MV-4-11 (cell line): ENCODE measurements at regions not wholly inside any gene's neighbourhood (a gene's known extent, or its start where the extent isn't known, plus 50 kb on each side); places are given as distances from the start of the nearest gene placed in this dataset.
"Not testable (repeated sequence)": the region's sequence is repeated elsewhere in the genome, so short reads cannot be mapped to it uniquely, and the experiment has no call there.

Experiments
- DNase-seq: peaks from one replicate; lab custom pipeline; 2025; lab: John Stamatoyannopoulos, UW

DNA sequence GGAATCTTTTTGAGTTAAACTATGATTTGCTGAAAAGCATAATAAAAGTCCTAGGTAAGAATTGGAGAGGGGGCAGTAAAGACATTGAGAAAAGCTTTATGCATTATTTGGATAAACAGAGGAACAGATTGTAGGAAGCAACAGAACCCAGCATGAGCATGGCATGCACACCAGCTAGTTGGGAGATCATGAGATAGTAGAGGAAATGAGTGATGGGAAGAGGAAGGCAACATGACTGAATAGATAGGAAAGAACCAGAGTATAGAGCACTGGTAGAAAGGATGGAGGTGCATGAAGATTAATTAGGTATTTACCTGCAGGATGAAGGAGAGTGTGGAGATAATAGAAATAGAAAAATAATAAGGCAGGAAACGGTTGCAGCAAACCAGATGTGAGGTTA lies 248.5 kb upstream of the LMO3 start:
- no peak for DNase-seq

GRCh38 chr12:16849473-16849872 lies 243.5 kb upstream of the LMO3 start:
- no peak for DNase-seq

- peak; percentile 12 for DNase-seq
Measured at GRCh38 chr12:16844875-16845274, 238.9 kb upstream of the LMO3 start.

- DNase-seq, result no peak
Measured at GRCh38 chr12:16833376-16834015, 227.5 kb upstream of the LMO3 start.

DNA sequence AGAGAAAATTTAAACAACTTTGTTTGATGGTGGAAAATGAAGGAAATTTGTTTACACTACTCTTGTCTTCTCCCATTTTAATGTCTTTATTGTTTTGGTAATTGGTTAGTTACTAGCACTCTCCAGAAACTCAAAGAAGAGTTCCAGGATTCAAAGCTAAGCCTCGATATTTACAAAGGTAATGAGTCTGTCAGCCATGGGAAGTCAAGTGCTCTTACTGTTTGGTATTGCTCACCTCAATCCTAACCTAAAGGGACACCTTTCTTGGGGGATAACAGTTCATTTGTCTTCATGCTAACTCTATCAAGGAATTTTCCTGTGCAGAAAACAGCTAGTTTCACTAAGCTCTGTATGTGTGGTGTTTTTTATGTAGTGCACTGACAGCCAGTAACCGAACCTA lies 222.9 kb upstream of the LMO3 start:
- DNase-seq, result no peak

- DNase-seq, result no peak
Measured at GRCh38 chr12:16807731-16808130, 201.8 kb upstream of the LMO3 start.

- no peak for DNase-seq
Measured at GRCh38 chr12:16796168-16796567, 190.2 kb upstream of the LMO3 start.

DNA sequence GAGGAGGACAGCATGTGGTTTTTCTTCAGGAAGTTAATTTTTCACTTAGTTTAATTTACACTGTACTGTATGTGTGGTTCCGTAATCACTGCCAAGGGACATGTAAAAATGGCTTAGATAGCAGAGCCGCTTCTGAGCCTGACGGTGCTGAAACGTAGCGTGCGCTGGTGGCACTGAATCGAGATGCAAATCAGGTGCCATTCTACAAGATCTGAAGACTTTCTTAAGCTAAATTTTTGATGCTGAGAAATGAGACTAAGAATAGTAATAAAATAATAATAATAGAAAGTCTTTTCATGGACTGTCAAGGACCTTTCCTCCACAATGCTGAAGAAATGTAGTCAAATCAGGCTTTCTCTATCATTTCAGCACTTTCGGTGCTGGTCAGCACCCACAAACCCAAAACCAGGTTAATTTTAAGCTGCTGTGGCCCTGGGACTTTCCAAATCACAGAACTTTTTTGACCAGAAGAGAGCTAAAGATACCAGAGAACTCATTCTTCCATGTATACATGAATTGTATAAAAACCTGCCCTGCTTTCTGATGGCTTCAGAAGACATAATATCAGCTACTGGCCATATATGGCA lies 183.3 kb upstream of the LMO3 start:
- no peak for DNase-seq

GRCh38 chr12:16788506-16789203 lies 182.7 kb upstream of the LMO3 start:
- no peak for DNase-seq

DNA sequence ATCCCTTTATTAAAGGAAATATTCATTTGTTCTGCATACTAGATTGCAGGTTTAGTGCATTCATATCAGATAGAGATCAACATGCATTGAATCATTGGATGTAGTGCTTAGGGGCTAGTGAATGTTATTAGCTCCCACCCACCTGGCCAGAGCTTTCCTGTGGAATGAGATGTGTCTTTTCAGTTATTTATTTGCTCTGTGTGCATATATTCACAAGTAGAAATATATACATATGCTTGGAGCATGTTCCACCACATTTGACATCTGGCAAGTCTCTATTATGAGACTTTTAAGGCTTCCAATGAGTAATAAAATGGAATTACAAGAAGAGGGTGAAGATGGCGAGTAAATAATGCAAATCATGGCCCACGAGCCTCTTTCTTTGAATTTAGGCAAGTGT lies 180.0 kb upstream of the LMO3 start:
- no peak for DNase-seq

DNA sequence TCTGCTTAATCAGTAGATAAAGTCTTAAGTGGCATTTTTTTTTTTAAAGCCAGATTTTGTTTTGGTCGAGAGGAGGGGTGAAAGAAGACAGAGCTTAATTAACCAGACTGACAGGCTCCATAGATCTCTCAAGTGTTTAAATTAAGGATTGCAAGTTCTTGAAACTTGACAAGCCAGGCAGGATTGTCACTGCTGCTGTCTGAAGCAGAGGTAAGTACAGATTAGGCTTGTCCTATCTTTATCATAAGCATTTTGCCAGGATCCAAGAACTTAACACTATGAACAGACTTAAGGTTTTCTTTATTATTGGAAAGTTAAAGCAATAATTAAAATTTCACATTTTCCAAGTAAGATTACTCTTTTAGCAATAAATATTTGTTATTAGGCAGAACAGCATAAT lies 179.6 kb upstream of the LMO3 start:
- no peak for DNase-seq

DNA sequence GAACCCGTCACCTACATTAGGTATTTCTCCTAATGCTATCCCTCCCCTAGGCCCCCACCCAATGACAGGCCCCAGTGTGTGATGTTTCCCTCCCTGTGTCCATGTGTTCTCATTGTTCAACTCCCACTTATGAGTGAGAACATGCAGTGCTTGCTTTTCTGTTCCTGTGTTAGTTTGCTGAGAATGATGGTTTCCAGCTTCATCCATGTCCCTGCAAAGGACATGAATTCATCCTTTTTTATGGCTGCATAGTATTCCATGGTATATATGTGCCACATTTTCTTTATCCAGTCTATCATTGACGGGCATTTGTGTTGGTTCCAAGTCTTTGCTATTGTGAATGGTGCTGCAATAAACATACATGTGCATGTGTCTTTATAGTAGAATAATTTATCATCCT lies 163.2 kb upstream of the LMO3 start:
- not testable (repeated sequence) for DNase-seq

DNA sequence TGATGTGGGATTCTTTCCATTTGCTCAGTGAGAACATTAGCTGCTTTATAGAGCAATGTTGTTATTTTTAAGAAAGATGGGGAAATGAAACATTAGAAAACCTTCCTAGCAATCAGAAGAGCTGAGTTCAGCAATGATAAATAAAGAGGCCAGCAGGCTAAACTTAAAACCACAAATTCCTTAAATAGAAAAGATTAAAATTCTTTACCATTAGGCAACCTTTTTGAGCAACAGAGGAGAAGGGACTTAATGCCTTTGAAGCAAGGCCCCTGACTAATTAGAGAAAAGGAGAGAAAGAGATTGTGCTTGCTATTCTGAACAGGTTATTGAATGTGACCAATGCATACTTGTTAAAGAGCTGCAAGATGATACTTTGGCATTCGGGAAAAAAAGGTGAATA lies 160.8 kb upstream of the LMO3 start:
- peak; percentile 86 for DNase-seq

DNA sequence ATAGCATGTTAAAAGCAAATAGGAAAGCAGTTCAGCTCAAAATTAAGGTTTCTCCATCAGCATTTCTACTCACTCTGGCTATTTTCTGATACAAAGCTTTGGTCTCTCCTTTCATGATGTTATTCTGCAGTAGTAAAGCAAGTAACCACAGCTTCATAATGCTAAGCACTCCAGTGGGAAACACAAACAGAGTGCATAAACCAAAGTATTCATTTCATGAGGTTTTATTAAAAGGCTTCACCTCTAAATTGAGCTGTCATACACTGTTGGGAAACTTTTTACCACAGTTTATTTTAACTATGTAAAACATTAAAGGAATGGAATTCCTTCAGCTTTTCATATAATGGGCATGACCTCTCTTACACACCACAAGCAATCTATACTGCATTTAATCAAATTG lies 157.9 kb upstream of the LMO3 start:
- DNase-seq, result no peak

- DNase-seq, result no peak
Measured at GRCh38 chr12:16756833-16757555, 151.0 kb upstream of the LMO3 start.

GRCh38 chr12:16730772-16731171 lies 124.8 kb upstream of the LMO3 start:
- no peak for DNase-seq

DNA sequence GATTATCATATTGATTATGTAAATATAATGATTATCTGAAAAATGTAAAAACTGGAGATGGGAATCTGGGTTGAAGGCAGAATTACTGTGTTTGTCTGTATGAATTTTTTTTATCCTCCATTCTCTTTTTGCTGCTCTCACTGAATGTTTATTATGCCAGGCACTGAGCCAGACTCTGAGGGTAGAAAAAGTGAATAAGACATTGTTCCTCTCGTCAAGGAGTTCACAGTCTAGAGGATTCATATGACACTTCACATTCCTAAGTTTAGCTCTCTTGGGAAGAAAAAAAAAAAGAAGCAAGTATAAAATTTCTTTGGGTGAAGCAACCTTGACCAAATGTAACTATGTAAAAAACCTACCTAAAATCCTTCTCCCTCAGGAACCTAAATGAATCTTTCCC lies 120.9 kb upstream of the LMO3 start:
- DNase-seq, result no peak

GRCh38 chr12:16719713-16720416 lies 113.9 kb upstream of the LMO3 start:
- no peak for DNase-seq

GRCh38 chr12:16716928-16717327 lies 111.0 kb upstream of the LMO3 start:
- DNase-seq, result no peak

DNA sequence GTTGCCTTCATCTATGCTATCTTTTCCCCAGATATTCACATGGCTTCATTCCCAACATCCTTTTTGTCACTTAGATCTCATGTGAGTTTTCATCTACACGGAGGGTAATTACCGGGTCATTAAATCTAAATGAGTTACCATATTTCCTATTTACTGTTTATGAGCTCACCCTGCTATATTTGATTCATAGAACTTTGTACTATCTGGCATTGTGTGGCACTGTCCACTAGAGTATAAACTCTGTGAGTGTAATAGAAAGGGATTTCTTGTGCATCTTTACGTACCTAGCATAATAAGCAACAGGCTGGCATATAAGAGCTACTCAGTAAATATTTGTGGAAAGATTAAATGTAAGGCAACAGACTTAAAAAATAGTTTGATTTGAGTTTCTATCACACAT lies 86.1 kb upstream of the LMO3 start:
- DNase-seq, result no peak

DNA sequence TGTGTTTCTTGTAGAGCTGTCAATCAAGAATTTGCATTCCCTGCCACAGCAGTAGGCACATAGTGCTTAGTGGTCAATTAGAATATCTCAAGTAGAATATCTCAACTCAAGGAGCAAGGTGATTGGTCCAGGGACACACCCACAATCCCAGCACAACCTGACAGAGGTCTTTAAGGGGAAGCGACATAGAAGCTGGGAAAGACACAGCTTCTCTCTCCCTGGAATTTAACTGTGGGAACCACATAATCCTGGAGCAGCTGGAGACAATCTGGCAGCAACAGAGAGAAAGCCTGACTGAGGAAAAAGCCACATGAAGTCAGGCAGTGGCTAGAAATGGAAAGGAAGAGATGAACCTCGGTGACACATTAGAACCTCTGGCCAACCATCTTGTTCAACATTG lies 85.7 kb upstream of the LMO3 start:
- DNase-seq, result no peak

DNA sequence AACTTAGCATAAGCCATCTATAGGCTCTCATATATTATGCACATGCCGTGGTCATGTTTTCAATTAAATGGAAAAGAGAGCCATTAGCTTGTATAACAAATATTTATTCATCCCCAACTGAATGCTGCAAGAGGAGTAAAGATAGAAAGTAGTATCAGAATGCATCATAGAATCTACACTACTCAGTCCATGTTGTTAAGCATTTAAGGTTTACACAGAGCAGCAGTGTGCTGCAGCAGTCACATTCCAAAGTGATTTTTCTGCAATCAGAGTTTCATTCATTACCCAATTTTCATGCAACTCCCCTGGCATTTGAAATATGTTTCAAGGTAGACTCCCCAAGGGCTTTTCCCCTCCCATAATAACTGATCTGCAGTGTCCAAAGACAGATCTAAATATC lies 82.2 kb upstream of the LMO3 start:
- no peak for DNase-seq
